GM12864 (cell line): ENCODE measurements at regions not wholly inside any gene's neighbourhood (a gene's known extent, or its start where the extent isn't known, plus 50 kb on each side); places are given as distances from the start of the nearest gene placed in this dataset.
A peak's percentile ranks its signal among the peaks of the same experiment; 100 is the strongest.
"Not testable (repeated sequence)": the region's sequence is repeated elsewhere in the genome, so short reads cannot be mapped to it uniquely, and the experiment has no call there.

ENCODE experiments used
- DNase-seq: peaks from one replicate; pipeline ENCODE4 v3.0.0-alpha.2; 2011; ENCODE audit warnings: low read depth
- H3K4me3 ChIP-seq: 2 replicates; pipeline ENCODE4 v1.5.1; 2011; ENCODE audit warnings: mild to moderate bottlenecking, low read depth, low read length, control low read depth
- TF ChIP-seq, protein P1 (sequence below): IDR thresholded peaks from 2 replicates; pipeline ENCODE4 v1.5.1; 2011; ENCODE audit warnings: low read depth, mild to moderate bottlenecking, moderate library complexity, low read length, control low read depth, inconsistent platforms; ENCODE audit errors: missing control alignments

DNA sequence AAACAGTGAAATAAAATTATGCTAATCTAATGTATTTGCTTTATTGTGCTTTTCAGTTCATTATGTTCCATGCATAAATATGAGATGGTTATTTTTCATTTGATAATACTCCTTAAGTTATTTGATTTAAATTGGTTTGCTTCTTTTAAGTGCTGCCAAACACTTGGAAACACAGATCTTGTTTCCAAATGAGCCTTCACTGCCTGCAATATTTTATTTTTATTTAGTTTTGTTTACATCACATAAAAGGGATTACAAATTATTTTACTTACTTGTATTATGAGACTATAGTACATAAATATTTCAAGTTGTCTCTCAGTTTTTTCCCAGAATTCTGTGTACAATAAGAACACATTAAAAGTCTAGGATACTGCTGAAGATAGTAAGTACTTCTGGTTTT, 1662.4 kb upstream of the B3GALT2 start:
- DNase-seq, result no peak
- TF ChIP-seq, protein P1, sequence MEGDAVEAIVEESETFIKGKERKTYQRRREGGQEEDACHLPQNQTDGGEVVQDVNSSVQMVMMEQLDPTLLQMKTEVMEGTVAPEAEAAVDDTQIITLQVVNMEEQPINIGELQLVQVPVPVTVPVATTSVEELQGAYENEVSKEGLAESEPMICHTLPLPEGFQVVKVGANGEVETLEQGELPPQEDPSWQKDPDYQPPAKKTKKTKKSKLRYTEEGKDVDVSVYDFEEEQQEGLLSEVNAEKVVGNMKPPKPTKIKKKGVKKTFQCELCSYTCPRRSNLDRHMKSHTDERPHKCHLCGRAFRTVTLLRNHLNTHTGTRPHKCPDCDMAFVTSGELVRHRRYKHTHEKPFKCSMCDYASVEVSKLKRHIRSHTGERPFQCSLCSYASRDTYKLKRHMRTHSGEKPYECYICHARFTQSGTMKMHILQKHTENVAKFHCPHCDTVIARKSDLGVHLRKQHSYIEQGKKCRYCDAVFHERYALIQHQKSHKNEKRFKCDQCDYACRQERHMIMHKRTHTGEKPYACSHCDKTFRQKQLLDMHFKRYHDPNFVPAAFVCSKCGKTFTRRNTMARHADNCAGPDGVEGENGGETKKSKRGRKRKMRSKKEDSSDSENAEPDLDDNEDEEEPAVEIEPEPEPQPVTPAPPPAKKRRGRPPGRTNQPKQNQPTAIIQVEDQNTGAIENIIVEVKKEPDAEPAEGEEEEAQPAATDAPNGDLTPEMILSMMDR, result no peak
- no peak overlapping the region for H3K4me3 ChIP-seq

DNA sequence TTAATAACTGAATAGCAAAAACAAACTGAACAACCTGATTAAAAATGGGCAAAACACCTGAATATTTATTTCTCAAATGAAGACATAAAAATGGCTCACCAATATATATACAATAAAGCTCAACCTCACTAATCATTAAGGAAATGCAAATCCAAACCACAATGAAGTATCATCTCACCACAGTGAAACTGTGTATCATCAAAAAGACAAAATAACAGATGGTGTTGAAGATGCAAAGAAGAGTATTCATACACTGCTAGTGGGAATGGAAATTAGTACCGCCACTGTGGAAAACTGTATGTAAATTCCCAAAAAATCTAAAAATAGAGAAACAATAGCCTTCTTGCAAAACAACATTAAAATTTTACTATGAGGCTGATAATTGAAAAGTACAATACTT, 1660.1 kb upstream of the B3GALT2 start:
- TF ChIP-seq, protein P1, result no peak
- H3K4me3 ChIP-seq, result no peak overlapping the region
- no peak for DNase-seq

DNA sequence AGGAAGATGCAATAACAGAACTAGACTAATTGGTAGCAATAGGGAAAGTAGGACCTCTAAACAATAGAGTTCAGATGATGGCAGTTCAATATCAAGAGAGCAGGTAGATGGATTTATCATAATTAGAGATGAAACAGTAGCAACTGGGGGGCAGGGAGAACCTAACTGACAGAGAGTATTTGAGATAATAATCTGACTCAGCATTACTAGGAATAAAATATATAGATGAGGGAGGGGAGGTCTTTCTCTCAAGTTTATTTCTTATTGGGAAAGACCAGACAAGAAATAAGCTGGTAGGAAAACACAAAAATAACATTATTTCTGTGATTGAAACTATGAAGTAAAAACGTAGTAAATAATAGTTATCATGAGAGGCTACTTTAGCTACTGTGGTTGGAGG, 1656.7 kb upstream of the B3GALT2 start:
- TF ChIP-seq, protein P1, result no peak
- no peak overlapping the region for H3K4me3 ChIP-seq
- no peak for DNase-seq

DNA sequence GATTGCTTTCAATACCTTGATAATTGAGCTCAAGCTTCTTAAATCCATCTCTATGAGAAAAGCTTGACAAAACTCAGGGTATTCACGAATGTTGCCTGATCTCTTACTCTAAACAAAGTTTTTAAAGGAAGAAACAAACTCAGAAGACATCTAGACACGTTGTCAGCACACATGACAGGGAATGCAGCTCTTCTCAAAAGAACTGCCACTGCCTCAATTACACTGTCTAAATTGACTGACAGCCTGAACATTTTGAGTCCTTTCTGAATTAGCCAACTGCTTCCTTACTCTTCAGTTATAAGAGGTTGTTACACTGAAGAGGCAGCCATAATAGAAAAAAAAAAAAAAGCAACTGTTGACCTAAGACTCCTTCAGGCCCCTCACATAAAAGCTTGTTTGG, 1646.7 kb upstream of the B3GALT2 start:
- TF ChIP-seq, protein P1, result no peak
- no peak for DNase-seq
- no peak overlapping the region for H3K4me3 ChIP-seq

DNA sequence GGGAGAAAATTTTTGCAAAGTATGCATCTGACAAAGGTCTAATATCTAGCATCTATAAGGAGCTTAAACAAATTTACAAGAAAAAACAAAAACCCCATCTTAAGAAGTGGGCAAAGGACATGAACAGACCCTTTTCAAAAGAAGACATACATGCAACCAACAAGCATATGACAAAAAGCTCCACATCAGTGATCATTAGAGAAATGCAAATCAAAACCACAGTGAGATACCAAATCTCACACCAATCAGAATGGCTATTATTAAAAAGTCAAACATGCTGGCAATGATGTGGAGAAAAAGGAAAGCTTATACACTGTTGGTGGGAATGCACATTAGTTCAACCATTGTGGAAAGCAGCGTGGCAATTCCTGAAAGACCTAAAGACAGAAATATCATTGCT, 1645.2 kb upstream of the B3GALT2 start:
- not testable (repeated sequence) for DNase-seq, H3K4me3 ChIP-seq

DNA sequence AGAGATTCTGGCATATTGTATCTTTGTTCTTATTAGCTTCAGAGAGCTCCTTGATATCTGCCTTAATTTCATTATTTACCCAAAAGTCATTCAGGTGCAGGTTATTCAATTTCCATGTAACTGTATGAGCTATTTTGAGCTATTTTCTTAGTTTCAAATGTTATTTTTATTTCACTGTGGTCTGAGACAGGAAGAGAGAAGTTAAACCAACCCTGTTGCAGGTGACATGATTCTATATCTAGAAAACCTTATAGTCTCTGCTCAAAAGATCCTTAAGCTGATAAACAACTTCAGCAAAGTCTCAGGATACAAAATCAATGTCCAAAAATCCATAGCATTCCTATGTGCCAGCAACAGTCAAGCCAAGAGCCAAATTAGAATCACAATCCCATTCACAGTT, 1644.0 kb upstream of the B3GALT2 start:
- peak; percentile 13 for DNase-seq
- TF ChIP-seq, protein P1, result no peak

DNA sequence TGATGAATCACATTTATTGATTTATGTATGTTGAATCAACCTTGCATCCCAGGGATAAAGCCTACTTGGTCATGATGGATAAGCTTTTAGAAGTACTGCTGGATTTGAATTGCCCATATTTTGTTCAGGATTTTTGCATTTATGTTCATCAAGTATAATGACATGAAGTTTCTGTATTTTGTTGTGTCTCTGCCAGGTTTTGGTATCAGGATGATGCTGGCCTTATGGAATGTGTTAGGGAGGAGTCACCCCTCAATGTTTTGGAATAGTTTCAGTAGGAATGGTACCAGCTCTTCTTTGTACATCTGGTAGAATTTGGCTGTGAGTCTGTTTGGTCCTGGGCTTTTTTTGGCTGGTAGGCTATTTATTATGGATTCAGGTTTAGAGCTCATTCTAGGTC, 1643.1 kb upstream of the B3GALT2 start:
- TF ChIP-seq, protein P1, result no peak
- DNase-seq, result no peak
- no peak overlapping the region for H3K4me3 ChIP-seq

More for the DNA sequence above, 1644.0 kb upstream of the B3GALT2 start:
- no peak overlapping the region for H3K4me3 ChIP-seq

DNA sequence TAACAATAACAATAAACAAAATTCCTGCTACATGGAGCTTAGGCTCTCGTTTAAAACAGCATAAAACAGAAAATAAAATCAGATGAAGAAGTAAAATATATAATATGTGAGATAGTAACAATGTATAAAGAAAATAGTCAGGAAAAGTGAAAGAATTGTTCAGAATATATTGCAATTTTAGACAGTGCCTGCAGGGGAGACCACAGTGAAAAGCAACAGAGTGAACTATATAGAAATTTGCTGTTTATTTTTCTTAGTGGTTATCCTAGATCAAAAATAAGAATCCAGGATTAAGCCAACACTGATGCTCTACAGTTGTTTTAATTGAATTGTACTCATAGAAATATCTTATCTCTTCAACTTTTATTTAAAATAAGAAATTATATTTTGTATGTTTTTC, 1639.0 kb upstream of the B3GALT2 start:
- no peak overlapping the region for H3K4me3 ChIP-seq
- no peak for DNase-seq
- TF ChIP-seq, protein P1, result peak; percentile 20
